ENCODE measurements at regions not wholly inside any gene's neighbourhood (a gene's known extent, or its start where the extent isn't known, plus 50 kb on each side); places are given as distances from the start of the nearest gene placed in this dataset.

DNA sequence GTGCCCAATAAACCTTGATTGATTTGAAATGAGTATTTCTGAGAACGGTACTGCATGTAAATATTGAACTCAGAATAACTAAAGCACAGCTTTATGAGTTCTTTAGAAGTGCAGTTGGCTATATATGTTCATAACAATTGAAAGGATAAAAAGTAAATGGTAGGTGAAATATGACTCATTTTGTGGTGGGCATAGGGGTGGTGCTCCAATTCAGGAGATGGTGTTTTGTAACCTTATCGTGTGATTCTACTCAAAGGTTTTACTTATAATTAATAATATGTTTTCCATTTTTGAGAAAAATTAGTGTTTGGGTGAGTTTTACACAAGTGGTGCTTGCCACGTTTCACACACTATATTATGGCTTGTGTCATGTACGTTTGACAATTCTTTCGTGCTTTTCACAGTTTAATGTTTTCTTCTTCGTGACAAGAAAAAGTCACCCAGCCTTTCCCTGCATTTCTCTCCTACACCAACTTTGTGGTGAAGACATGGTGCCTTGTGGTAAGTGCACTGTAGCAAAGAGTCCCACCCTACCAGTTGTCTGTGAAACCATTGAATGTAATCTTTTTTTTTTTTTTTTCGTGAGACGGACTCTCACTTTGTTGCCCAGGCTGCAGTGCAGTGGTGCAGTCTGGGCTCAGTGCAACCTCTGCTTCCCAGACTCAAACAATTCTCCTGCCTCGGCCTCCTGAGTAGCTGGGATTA lies 492.5 kb upstream of the SGCD start:
- intact Hi-C loops (cut with DNase I), result no loop called here
- no peak for DNase-seq
- no peak for ATAC-seq

GRCh38 chr5:155836089-155836803 lies 490.7 kb upstream of the SGCD start:
- intact Hi-C loops (cut with DNase I), result no loop called here
- DNase-seq (no peak), ATAC-seq (no peak)

DNA sequence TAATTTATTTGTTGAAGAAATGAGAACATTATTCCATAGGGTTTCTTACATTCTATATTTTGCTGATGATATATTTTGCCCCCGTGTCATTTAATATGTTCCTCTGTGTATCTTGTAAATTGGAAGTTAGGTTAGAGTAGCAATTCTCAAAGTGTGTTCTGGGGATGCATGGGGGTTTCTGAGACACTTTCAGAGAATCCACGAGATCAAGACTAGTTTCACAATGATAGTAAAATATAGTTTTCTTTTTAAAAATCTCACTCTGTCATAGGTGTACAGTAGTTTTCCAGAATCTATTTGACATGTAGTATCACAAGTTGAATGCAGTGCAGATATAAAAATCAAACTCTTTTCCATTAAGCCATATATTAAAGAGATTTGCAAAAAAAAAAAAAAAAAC lies 488.6 kb upstream of the SGCD start:
- intact Hi-C loops (cut with DNase I), result no loop called here
- DNase-seq (no peak), ATAC-seq (no peak)

DNA sequence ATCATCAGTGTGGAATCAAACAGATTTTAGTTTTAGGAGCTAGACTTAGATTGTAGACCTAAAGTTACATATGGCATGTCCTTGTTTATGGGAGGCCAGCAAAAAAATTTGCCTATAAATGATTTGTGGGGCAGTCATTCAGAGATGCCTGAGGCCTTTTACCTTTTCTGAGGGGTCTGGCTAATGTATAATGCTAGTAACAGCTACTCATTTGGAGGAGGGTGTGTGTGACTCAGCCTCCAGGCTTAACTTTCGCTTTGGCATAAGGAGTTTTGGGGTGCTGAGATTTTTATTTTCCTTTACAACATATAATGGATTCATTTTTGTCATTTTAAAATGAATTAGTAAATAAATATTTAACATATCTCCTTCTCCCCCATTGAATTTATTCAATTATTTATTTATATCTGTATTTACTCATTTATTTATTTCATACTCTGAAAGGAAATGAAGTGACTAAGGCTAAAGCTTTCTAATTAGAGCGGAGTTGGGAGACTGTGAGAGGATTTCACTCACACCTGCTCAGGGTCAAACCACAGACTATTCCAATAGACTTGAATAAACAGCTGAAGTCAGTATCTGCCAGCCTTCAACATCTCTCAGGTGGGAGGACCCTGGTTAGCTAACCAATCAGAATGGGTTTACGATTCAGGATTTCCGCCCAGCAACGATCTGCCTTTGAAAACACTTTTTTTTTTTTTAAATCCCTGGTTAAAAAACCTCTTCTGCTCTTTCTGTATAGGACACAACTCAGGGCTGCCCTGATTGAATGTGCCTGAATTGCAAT lies 487.5 kb upstream of the SGCD start:
- intact Hi-C loops (cut with DNase I), result no loop called here
- DNase-seq (no peak), ATAC-seq (no peak)

DNA sequence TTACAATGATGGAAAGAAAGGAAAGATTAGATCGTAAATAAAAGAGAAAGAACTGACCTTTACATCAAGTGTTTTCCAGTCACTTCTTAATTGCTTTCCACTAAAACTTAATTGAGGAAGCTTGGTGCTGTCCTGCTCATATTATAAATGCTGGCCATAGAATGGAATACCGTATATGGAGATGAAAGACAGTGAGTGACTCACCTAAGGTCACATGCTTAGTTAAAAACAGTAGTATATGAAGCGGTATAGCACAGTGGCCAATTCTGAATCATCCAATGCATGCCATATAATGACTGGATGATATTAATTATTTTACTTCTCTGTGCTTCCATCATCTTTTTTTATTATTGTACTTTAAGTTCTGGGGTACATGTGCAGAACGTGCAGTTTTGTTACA lies 482.4 kb upstream of the SGCD start:
- no peak for ATAC-seq
- intact Hi-C loops (cut with DNase I), result no loop called here

DNA sequence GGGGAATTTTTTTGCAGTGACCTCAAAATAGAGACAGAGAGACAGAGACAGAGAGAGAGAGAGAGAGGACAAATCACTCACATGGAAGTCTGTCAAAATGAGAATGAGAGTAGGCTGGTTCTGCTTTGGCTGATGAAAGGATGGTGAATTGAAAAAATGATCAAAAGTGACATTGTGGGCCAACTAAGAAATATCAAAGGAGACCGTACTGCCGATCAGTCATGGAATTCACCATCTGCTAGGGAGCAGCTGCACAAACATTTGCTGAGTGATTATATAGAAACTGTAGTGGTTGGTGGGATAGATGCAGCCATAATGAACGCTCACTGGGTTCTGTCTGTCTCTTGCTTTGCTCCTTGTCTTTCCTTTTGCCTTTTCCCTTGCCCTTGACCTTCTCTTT lies 476.6 kb upstream of the SGCD start:
- no peak for DNase-seq
- ATAC-seq, result no peak
- intact Hi-C loops (cut with DNase I), result no loop called here

More for the DNA sequence above, 482.4 kb upstream of the SGCD start:
- DNase-seq, result no peak

- DNase-seq (no peak), ATAC-seq (no peak)
- intact Hi-C loops (cut with DNase I), result no loop called here
Observed at GRCh38 chr5:155866971-155867370, 460.0 kb upstream of the SGCD start.

- ATAC-seq (no peak), DNase-seq (no peak)
- intact Hi-C loops (cut with DNase I), result no loop called here
Observed at GRCh38 chr5:155867522-155868088, 459.4 kb upstream of the SGCD start.

GRCh38 chr5:155870636-155871035 lies 456.3 kb upstream of the SGCD start:
- DNase-seq (no peak), ATAC-seq (no peak)
- intact Hi-C loops (cut with DNase I), result no loop called here

- intact Hi-C loops (cut with DNase I), result no loop called here
- no peak for ATAC-seq
Observed at GRCh38 chr5:155871623-155872022, 455.3 kb upstream of the SGCD start.

GRCh38 chr5:155872629-155873220 lies 454.2 kb upstream of the SGCD start:
- ATAC-seq (peak in 1 of 2 donors; percentile 32), DNase-seq (no peak)

More at GRCh38 chr5:155871623-155872022, 455.3 kb upstream of the SGCD start:
- no peak for DNase-seq

DNA sequence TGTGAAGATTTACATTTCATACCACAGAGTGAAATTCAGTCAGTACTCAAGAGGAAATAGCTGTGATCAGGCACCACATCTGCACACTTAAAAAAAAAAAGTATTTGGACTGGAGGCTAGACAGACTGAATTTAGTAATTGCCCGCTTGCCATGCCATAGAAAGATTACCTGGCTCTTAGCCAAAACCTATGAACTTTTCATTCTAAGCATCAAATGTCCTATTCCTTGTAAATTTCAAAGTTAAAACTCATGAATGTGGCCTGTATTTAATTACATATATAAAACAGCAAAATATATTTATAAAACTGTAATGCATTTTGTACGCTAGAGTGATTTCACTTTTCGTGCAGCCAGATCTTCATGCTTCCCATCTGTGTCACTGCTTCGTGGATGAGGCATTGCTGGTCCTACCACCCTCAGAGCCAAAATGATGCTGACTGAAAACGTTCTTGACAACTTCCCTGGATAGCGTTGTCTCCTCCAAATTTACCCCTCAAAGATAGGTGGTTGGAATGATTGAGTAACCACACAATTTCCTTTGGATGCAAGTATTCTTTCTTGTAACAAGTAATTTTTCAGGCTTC lies 447.9 kb upstream of the SGCD start:
- ATAC-seq (no peak), DNase-seq (no peak)
- intact Hi-C loops (cut with DNase I), result no loop called here

More at GRCh38 chr5:155872629-155873220, 454.2 kb upstream of the SGCD start:
- intact Hi-C loops (cut with DNase I), result no loop called here

- ATAC-seq, result peak in 1 of 2 donors; percentile 80
- DNase-seq, result no peak
- intact Hi-C loops (cut with DNase I), result no loop called here
Observed at GRCh38 chr5:155884041-155884440, 442.9 kb upstream of the SGCD start.

- ATAC-seq, result no peak
- no peak for DNase-seq
- intact Hi-C loops (cut with DNase I), result no loop called here
Observed at GRCh38 chr5:155885199-155885598, 441.8 kb upstream of the SGCD start.

DNA sequence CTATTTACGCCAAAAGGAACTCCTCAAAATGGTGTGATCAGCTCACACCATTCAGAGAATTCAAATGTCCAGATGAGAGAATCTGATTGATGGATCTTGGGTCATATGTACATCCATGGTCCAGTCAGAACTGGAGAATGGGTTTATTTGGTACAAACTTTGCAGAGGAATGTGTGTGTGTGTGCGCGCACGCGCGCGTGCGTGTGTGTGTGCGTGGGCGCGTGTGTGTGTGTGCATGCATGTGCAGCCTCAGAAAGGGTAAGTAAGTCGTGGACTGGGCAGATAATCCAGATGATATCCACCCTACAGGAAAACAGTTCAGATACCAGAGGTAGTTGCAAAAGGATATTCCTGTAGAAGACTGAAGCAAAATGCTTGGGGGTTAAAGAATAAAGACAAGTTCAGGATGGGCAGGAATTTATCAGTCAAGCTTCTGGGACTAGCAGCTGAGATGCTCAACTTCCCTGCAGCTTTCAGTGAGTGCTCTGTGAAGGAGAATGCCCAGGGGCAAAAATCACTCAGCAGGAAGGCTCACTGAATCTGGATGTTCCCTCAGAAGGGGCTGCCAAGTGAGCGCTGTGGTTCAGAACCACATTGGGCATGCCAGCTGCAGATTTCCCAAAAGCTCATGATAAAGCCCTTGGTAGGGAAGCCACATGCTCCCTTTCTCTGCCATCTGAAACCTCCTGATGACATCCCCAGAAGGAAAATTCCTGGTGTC lies 440.5 kb upstream of the SGCD start:
- no peak for ATAC-seq
- intact Hi-C loops (cut with DNase I), result no loop called here
- no peak for DNase-seq

DNA sequence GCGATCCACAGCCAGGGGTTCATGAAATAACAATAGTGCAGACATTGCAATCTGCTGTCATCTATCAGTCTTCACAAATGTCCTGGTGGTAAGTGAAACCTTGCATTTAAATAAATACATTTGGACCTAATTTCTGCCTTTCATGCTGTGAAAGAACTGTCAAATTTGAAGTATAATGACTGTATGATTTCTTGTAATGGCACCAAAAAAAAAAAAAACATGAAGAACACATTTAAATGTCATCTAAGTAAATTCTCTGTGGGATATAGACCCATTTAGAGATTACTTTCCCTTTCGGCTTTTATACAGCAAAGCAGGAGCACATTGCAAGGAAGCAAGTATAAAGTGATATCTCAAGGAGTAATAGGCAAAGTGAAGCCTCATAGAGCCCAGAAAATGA lies 431.5 kb upstream of the SGCD start:
- no peak for ATAC-seq
- no peak for DNase-seq
- intact Hi-C loops (cut with DNase I), result no loop called here

DNA sequence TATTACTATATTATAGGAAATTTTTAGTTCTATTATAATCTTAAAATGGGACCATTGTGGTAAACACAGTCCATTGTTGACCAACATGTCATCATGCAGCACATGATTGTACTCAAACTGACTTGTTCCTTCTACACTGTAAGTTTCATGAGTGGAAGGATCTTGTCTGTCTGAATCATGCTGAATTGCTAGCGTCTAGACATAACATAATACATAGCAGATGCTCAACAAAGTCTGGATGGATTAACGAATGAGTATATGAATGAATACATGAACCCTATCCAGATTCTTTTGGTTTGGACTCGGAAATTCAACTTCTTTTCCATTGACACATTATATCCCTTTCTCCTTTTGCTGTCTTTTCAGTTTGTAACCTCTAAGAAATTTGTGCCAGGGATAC lies 429.2 kb upstream of the SGCD start:
- DNase-seq, result no peak
- ATAC-seq, result no peak
- intact Hi-C loops (cut with DNase I), result no loop called here

GRCh38 chr5:155898284-155898683 lies 428.7 kb upstream of the SGCD start:
- DNase-seq (no peak), ATAC-seq (no peak)
- intact Hi-C loops (cut with DNase I), result no loop called here

DNA sequence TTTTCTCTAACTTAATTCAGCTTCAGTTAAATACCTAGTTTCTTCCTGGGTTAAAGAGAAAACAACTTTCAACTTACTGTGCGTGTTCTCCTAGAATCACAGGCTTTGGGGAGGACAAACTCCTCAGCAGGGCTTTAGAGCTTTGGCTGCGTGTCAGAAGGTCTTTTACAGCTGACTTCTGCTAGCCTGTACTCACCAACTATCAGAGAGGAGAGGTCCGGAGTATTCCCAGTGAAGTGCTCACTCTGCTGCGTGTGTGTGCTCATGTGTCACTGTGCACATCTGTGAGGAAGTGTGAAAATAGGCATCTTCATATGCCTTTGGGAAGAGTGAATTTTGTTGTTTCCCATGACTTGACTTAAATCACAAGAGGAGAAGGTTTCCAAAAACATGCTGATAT lies 423.2 kb upstream of the SGCD start:
- DNase-seq, result no peak
- no peak for ATAC-seq
- intact Hi-C loops (cut with DNase I), result no loop called here

Data from left cardiac atrium (tissue), 4 donors.